ENCODE measurements at regions not wholly inside any gene's neighbourhood (a gene's known extent, or its start where the extent isn't known, plus 50 kb on each side); places are given as distances from the start of the nearest gene placed in this dataset.
"Not testable (repeated sequence)": the region's sequence is repeated elsewhere in the genome, so short reads cannot be mapped to it uniquely, and the experiment has no call there.

GRCh38 chr13:76708138-76708688 lies 178.0 kb downstream of the KCTD12 start:
- DNase-seq = no peak

- DNase-seq = no peak
These were observed 178.8 kb downstream of the KCTD12 start for GRCh38 chr13:76707360-76707759.

GRCh38 chr13:76703621-76704288 lies 182.4 kb downstream of the KCTD12 start:
- DNase-seq = no peak

GRCh38 chr13:76703216-76703615 lies 183.0 kb downstream of the KCTD12 start:
- no peak for DNase-seq

GRCh38 chr13:76697288-76697687 lies 188.9 kb downstream of the KCTD12 start:
- DNase-seq = peak; percentile 19 to 42

GRCh38 chr13:76696370-76696769 lies 189.8 kb downstream of the KCTD12 start:
- DNase-seq = no peak

- no peak for DNase-seq
These were observed 193.1 kb downstream of the KCTD12 start for GRCh38 chr13:76693086-76693485.

- DNase-seq = no peak
These were observed 193.9 kb downstream of the KCTD12 start for GRCh38 chr13:76692346-76692745.

GRCh38 chr13:76690611-76691010 lies 195.6 kb downstream of the KCTD12 start:
- DNase-seq = no peak

GRCh38 chr13:76687467-76687866 lies 198.7 kb downstream of the KCTD12 start:
- peak in 1 of 2 donors; percentile 19 for DNase-seq

GRCh38 chr13:76685938-76686337 lies 200.3 kb downstream of the KCTD12 start:
- no peak for DNase-seq

GRCh38 chr13:76684336-76684735 lies 201.9 kb downstream of the KCTD12 start:
- no peak for DNase-seq

GRCh38 chr13:76683854-76684253 lies 202.4 kb downstream of the KCTD12 start:
- no peak for DNase-seq

- no peak for DNase-seq
These were observed 203.0 kb downstream of the KCTD12 start for GRCh38 chr13:76683168-76683567.

- no peak for DNase-seq
These were observed 206.1 kb downstream of the KCTD12 start for GRCh38 chr13:76680112-76680511.

- DNase-seq = no peak
These were observed 209.2 kb downstream of the KCTD12 start for GRCh38 chr13:76677043-76677442.

GRCh38 chr13:76672420-76672819 lies 213.8 kb downstream of the KCTD12 start:
- DNase-seq = no peak

- DNase-seq = no peak
These were observed 217.5 kb downstream of the KCTD12 start for GRCh38 chr13:76668716-76669115.

GRCh38 chr13:76668141-76668540 lies 218.1 kb downstream of the KCTD12 start:
- no peak for DNase-seq

GRCh38 chr13:76667551-76667950 lies 218.7 kb downstream of the KCTD12 start:
- DNase-seq = peak; percentile 55 to 56

- DNase-seq = peak; percentile 43
These were observed 222.4 kb downstream of the KCTD12 start for GRCh38 chr13:76663592-76664335.

GRCh38 chr13:76659074-76659473 lies 227.1 kb downstream of the KCTD12 start:
- not testable (repeated sequence) for DNase-seq

GRCh38 chr13:76656500-76656899 lies 229.7 kb downstream of the KCTD12 start:
- peak; percentile 51 to 54 for DNase-seq

GRCh38 chr13:76656056-76656455 lies 230.1 kb downstream of the KCTD12 start:
- DNase-seq = peak; percentile 65 to 69
